Stimulated activated CD4-positive, alpha-beta T cell treated with anti-CD3 and anti-CD28 coated beads, Interleukin-12 subunit alpha, Interleukin-12 subunit beta, amount 100 ng/mL, for 24 hours (primary cell): ENCODE measurements at regions not wholly inside any gene's neighbourhood (a gene's known extent, or its start where the extent isn't known, plus 50 kb on each side); places are given as distances from the start of the nearest gene placed in this dataset.
"Not testable (repeated sequence)": the region's sequence is repeated elsewhere in the genome, so short reads cannot be mapped to it uniquely, and the experiment has no call there.

ENCODE experiments used
- DNase-seq, 2 experiments: peaks; one replicate each; pipeline ENCODE4 v3.0.0-alpha.2; 2020; ENCODE audit warnings: low read depth in 2 of 2

DNA sequence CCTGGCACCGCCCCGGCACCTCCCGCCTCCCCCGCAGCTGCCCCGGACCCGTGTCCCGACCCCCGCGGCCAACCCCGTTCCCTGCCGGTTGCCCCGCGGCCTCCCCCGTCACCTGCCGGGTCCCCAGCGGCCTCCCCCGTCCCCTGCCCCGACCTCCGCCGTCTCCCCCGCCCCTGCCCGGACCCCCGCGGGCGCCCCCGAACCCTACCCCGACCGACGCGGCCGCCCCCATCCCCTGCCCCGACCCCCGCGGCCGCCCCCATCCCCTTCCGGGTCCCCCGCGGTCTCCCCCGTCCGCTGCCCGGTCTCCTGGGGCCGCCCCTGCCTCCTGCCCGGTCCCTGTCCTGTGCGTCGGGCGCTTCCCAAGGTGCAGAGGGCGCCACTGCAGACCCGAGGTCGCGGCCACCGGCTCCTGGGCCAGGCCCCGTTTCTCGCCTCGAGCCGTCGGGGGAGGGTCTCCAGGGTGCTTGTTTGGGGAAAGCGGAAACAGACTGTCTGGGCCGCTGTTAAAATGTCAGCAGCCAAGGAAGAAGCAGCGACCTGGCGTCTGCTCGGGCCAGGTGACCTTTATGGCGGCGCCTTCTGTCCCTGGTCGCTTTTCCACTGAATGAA, 51.6 kb upstream of the APOD start:
- not testable (repeated sequence) for DNase-seq

DNA sequence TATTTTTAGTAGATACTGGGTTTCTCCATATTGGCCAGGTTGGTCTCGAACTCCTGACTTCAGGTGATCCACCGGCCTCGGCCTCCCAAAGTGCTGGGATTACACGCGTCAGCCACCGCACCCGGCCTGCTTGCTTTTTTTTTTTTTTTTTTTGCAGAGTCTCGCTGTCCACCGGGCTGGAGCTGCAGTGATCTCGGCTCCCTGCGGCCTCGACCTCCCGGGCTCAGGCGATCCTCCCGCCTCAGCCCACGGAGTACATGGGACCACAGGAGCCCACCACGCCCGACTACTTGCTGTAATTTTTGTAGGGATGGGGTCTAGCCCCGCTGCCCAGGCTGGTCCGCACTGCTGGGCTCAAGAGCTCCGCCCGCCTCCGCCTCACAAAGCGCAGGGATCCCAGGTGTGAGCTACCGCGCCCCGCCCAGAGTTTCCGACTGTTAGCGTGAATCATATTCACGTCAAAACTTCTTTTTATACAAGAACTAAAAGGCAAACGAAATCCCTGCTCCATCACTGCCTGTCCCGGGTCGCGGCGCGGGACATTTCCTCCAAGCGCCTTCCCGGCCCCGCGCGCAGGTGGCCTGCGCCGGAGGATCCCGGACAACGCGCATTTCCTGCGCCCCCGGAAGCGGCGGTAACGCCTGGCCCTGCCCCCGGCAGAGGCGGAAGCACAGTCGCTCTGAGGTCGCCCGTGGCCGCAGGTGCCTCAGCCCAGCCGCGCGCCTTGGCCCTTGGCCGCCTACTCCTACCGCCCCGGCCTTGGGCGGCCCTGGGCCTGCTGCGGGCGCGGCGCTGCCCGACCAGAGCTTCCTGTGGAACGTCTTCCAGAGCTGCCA, 50.9 kb upstream of the APOD start:
- peak in 1 of 2 experiments; percentile 44 for DNase-seq
